ENCODE measurements at regions not wholly inside any gene's neighbourhood (a gene's known extent, or its start where the extent isn't known, plus 50 kb on each side); places are given as distances from the start of the nearest gene placed in this dataset.

GRCh38 chr21:25496825-25497482 is 110.3 kb downstream of the MRPL39 start:
- no peak overlapping the region for H3K27ac ChIP-seq
- H3K9me3 ChIP-seq, result peaks cover 0 to 2% (median 0%) of the 10 kb centered on the region in 4 donors
- TF ChIP-seq EP300 (IDR thresholded peaks at IDR 0.05), result no peak
- no peak for TF ChIP-seq POLR2AphosphoS5 (IDR thresholded peaks at IDR 0.05)
- TF ChIP-seq POLR2A (IDR thresholded peaks at IDR 0.05), result no peak
- no peak for TF ChIP-seq CTCF (IDR thresholded peaks at IDR 0.05)
- intact Hi-C loops (cut with DNase I), result no loop called here
- no peak overlapping the region for H3K4me3 ChIP-seq
- H3K36me3 ChIP-seq, result no peaks in the 10 kb centered on the region
- 74 to 75% methylated on average over 2 of the region's 2 CpGs for WGBS, 2 donors
- H3K27me3 ChIP-seq, result no peaks in the 10 kb centered on the region
- no peaks in the 10 kb centered on the region for H3K4me1 ChIP-seq
- DNase-seq, result no peak

GRCh38 chr21:25494804-25495203 is 112.5 kb downstream of the MRPL39 start:
- Histone ChIP-seq H3K27me3 (no peaks in the 10 kb centered on the region), H3K4me3 (no peak overlapping the region), H3K36me3 (no peaks in the 10 kb centered on the region), H3K9me3 (peaks cover 0 to 2% (median 0%) of the 10 kb centered on the region in 4 donors), H3K27ac (no peak overlapping the region), H3K4me1 (no peaks in the 10 kb centered on the region)
- DNase-seq, result no peak
- WGBS, 2 donors, result 58 to 69% methylated on average over 1 of the region's 1 CpG
- intact Hi-C loops (cut with DNase I), result no loop called here
- TF ChIP-seq POLR2A (IDR thresholded peaks at IDR 0.05), result no peak
- TF ChIP-seq POLR2AphosphoS5 (IDR thresholded peaks at IDR 0.05), result no peak
- TF ChIP-seq CTCF (IDR thresholded peaks at IDR 0.05), result no peak
- no peak for TF ChIP-seq EP300 (IDR thresholded peaks at IDR 0.05)

GRCh38 chr21:25493722-25494121 is 113.6 kb downstream of the MRPL39 start:
- Histone ChIP-seq H3K27me3 (no peaks in the 10 kb centered on the region), H3K27ac (no peak overlapping the region), H3K4me1 (no peaks in the 10 kb centered on the region), H3K36me3 (no peaks in the 10 kb centered on the region), H3K4me3 (no peak overlapping the region), H3K9me3 (peaks cover 0 to 2% (median 0%) of the 10 kb centered on the region in 4 donors)
- DNase-seq, result no peak
- TF ChIP-seq EP300 (IDR thresholded peaks at IDR 0.05), result no peak
- no peak for TF ChIP-seq CTCF (IDR thresholded peaks at IDR 0.05)
- no peak for TF ChIP-seq POLR2AphosphoS5 (IDR thresholded peaks at IDR 0.05)
- TF ChIP-seq POLR2A (IDR thresholded peaks at IDR 0.05), result no peak
- intact Hi-C loops (cut with DNase I), result no loop called here
- 79 to 94% methylated on average over 2 of the region's 2 CpGs for WGBS, 2 donors

- Histone ChIP-seq H3K9me3 (peaks cover 0 to 2% (median 0%) of the 10 kb centered on the region in 4 donors), H3K4me3 (no peak overlapping the region), H3K27ac (no peak overlapping the region), H3K4me1 (no peaks in the 10 kb centered on the region), H3K36me3 (no peaks in the 10 kb centered on the region), H3K27me3 (no peaks in the 10 kb centered on the region)
- TF ChIP-seq POLR2A (IDR thresholded peaks at IDR 0.05), result no peak
- no peak for TF ChIP-seq POLR2AphosphoS5 (IDR thresholded peaks at IDR 0.05)
- no peak for TF ChIP-seq EP300 (IDR thresholded peaks at IDR 0.05)
- TF ChIP-seq CTCF (IDR thresholded peaks at IDR 0.05), result no peak
- no peak for DNase-seq
- WGBS, 2 donors, result 81 to 83% methylated on average over 5 of the region's 5 CpGs
- intact Hi-C loops (cut with DNase I), result no loop called here
Measured at GRCh38 chr21:25491267-25491666, 116.0 kb downstream of the MRPL39 start.

DNA sequence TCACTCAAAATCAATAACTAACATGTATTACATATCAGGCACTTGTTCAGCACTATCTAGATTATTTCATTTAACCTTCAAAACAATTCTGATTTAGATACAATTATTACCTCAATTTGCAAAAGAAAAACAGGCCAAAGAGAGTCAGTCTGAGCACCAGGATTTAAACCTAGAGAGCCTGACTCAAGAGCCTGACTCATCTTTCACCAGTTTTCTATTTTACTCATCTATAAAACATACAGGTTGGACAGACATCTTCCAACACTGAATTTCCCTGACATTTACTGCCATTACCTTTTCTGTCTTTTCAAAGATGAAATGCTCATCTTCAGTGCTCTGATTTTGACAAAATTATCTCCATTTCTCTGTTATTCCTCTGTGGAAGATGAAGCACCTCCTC is 116.5 kb downstream of the MRPL39 start:
- Histone ChIP-seq H3K36me3 (no peaks in the 10 kb centered on the region), H3K27ac (no peak overlapping the region), H3K4me3 (no peak overlapping the region), H3K4me1 (no peaks in the 10 kb centered on the region), H3K9me3 (peaks cover 0 to 2% (median 0%) of the 10 kb centered on the region in 4 donors), H3K27me3 (no peaks in the 10 kb centered on the region)
- DNase-seq, result no peak
- intact Hi-C loops (cut with DNase I), result no loop called here
- TF ChIP-seq EP300 (IDR thresholded peaks at IDR 0.05), result no peak
- TF ChIP-seq POLR2AphosphoS5 (IDR thresholded peaks at IDR 0.05), result no peak
- no peak for TF ChIP-seq CTCF (IDR thresholded peaks at IDR 0.05)
- TF ChIP-seq POLR2A (IDR thresholded peaks at IDR 0.05), result no peak
